H1 (cell line): ENCODE measurements at regions not wholly inside any gene's neighbourhood (a gene's known extent, or its start where the extent isn't known, plus 50 kb on each side); places are given as distances from the start of the nearest gene placed in this dataset.

Experiments
- CTCF ChIA-PET: fragments of 300-600 bp; sonication (Branson Sonifier 250); formaldehyde crosslinking; loops from one replicate; lab custom pipeline; 2021; ENCODE audit not compliant: partially characterized antibody; lab: Charles Lee
- POLR2A ChIA-PET: fragments of 300-600 bp; sonication (Branson Sonifier 250); formaldehyde crosslinking; loops from one replicate; lab custom pipeline; 2021; ENCODE audit warnings: inconsistent platforms; ENCODE audit not compliant: partially characterized antibody; lab: Charles Lee
- DNase-seq, 2 experiments: peaks; one replicate each; pipeline versions ENCODE4 v3.0.0 to v3.0.0-alpha.2; 2010 to 2022; ENCODE audit warnings: low spot score in 2 of 2, low read depth in 1 of 2, mixed read lengths in 1 of 2
- FAIRE-seq: peaks from 2 replicates; lab custom pipeline; 2011; peaks lifted over from hg19 to GRCh38; lab: Jason Lieb, UNC
- H2AFZ ChIP-seq: 2 replicates; pipeline ENCODE4 v1.8.1; 2012; ENCODE audit warnings: low read length, inconsistent platforms
- H2AK5ac ChIP-seq: 2 replicates; pipeline ENCODE4 v1.6.1; 2013; ENCODE audit warnings: low read depth, low read length
- H2BK120ac ChIP-seq: replicated peaks from 2 replicates; pipeline ENCODE3; 2013; ENCODE audit warnings: low read depth, low read length, inconsistent platforms
- H2BK12ac ChIP-seq: 2 replicates; pipeline ENCODE4 v1.6.1; 2013; ENCODE audit warnings: low read depth, low read length
- H2BK15ac ChIP-seq: 2 replicates; pipeline ENCODE4 v1.6.1; 2013; ENCODE audit warnings: low read length
- H2BK20ac ChIP-seq: 2 replicates; pipeline ENCODE4 v1.6.1; 2013; ENCODE audit warnings: low read length
- H2BK5ac ChIP-seq: 2 replicates; pipeline ENCODE4 v1.6.1; 2013; ENCODE audit warnings: low read depth, low read length
- H3K14ac ChIP-seq: 2 replicates; pipeline ENCODE4 v1.6.1; 2013; ENCODE audit warnings: inconsistent platforms; ENCODE audit not compliant: insufficient read length
- H3K18ac ChIP-seq: 2 replicates; pipeline ENCODE4 v1.6.1; 2013; ENCODE audit warnings: low read length; ENCODE audit errors: extremely low read depth
- H3K23ac ChIP-seq: 2 replicates; pipeline ENCODE4 v1.6.1; 2013; ENCODE audit warnings: inconsistent platforms; ENCODE audit not compliant: insufficient read length
- H3K23me2 ChIP-seq: 2 replicates; pipeline ENCODE4 v1.6.1; 2013; ENCODE audit warnings: low read depth, low read length
- H3K27ac ChIP-seq: 2 replicates; pipeline ENCODE4 v1.6.1; 2011; ENCODE audit warnings: low read depth, low read length, inconsistent platforms
- H3K27me3 ChIP-seq, 4 experiments: replicated peaks in 1 of 4; 1 replicate in 1 of 4; 2 replicates in 3 of 4; pipeline versions ENCODE4 v1.6.1 to v1.8.1; 2011 to 2013; ENCODE audit warnings: low read length in 3 of 4, mild to moderate bottlenecking in 3 of 4, inconsistent platforms in 2 of 4, mixed read lengths in 2 of 4, moderate library complexity in 1 of 4; ENCODE audit not compliant: control insufficient read depth in 3 of 4, insufficient read depth in 3 of 4; ENCODE audit errors: extremely low read depth in 1 of 4
- H3K36me3 ChIP-seq, 4 experiments: 2 replicates each; pipeline versions ENCODE4 v1.6.1 to v1.8.1; 2011 to 2013; ENCODE audit warnings: mild to moderate bottlenecking in 4 of 4, low read length in 3 of 4, moderate library complexity in 2 of 4, control low read depth in 1 of 4, inconsistent platforms in 1 of 4; ENCODE audit not compliant: insufficient read depth in 4 of 4, control insufficient read depth in 2 of 4
- H3K4ac ChIP-seq: replicated peaks from 2 replicates; pipeline ENCODE3; 2013; ENCODE audit warnings: low read length, low read depth, mixed read lengths, inconsistent platforms; ENCODE audit not compliant: insufficient read length
- H3K4me1 ChIP-seq, 4 experiments: replicated peaks in 1 of 4; 1 replicate in 1 of 4; 2 replicates in 3 of 4; pipeline versions ENCODE4 v1.6.1 to v1.8.1; 2011 to 2013; ENCODE audit warnings: low read length in 3 of 4, inconsistent platforms in 2 of 4, mixed read lengths in 1 of 4; ENCODE audit not compliant: insufficient read depth in 4 of 4, control insufficient read depth in 3 of 4
- H3K4me2 ChIP-seq, 2 experiments: 2 replicates each; pipeline versions ENCODE4 v1.6.1 to v1.8.1; 2011 to 2013; ENCODE audit warnings: low read depth in 2 of 2, low read length in 2 of 2, control low read depth in 1 of 2, inconsistent platforms in 1 of 2, mild to moderate bottlenecking in 1 of 2; ENCODE audit not compliant: insufficient read depth in 1 of 2
- H3K4me3 ChIP-seq, 4 experiments: fragments of 200-600, 300-600 bp in 1 of 4; sonication (generic), shearing (Covaris generic), sonication (Bioruptor Twin) in 1 of 4; 2 replicates each; pipeline versions ENCODE4 v1.5.1 to v1.8.1; 2011 to 2016; ENCODE audit warnings: low read length in 4 of 4, low read depth in 3 of 4, control low read depth in 2 of 4, inconsistent platforms in 2 of 4, mild to moderate bottlenecking in 2 of 4, mixed read lengths in 1 of 4, moderate library complexity in 1 of 4; ENCODE audit not compliant: insufficient read depth in 2 of 4; ENCODE audit errors: extremely low read depth in 1 of 4
- H3K56ac ChIP-seq: replicated peaks from 2 replicates; pipeline ENCODE3; 2013; ENCODE audit warnings: low read depth, mild to moderate bottlenecking, mixed read lengths, low read length, inconsistent platforms; ENCODE audit not compliant: insufficient read length
- H3K79me1 ChIP-seq: 2 replicates; pipeline ENCODE4 v1.6.1; 2013; ENCODE audit warnings: low read depth, low read length, control low read depth
- H3K79me2 ChIP-seq, 2 experiments: 2 replicates each; pipeline versions ENCODE4 v1.6.1 to v1.8.1; 2012 to 2013; ENCODE audit warnings: low read length in 2 of 2, mild to moderate bottlenecking in 2 of 2, inconsistent platforms in 1 of 2; ENCODE audit not compliant: insufficient read depth in 2 of 2, control insufficient read depth in 1 of 2
- H3K9ac ChIP-seq, 4 experiments: replicated peaks in 1 of 4; 1 replicate in 1 of 4; 2 replicates in 3 of 4; pipeline versions ENCODE4 v1.6.1 to v1.8.1; 2011 to 2013; ENCODE audit warnings: low read depth in 3 of 4, low read length in 3 of 4, control low read depth in 2 of 4, mild to moderate bottlenecking in 2 of 4, moderate library complexity in 2 of 4, inconsistent platforms in 1 of 4; ENCODE audit errors: extremely low read depth in 1 of 4
- H3K9me3 ChIP-seq, 2 experiments: 2 replicates each; pipeline versions ENCODE4 v1.6.1 to v1.8.1; 2012 to 2013; ENCODE audit warnings: mild to moderate bottlenecking in 2 of 2, moderate library complexity in 2 of 2, control low read depth in 1 of 2, inconsistent platforms in 1 of 2, low read depth in 1 of 2, low read length in 1 of 2, mixed read lengths in 1 of 2; ENCODE audit not compliant: insufficient read depth in 2 of 2
- H4K20me1 ChIP-seq, 2 experiments: replicated peaks in 1 of 2; 2 replicates each; pipeline versions ENCODE3 to v1.8.1; 2011 to 2013; ENCODE audit warnings: inconsistent platforms in 2 of 2, low read length in 2 of 2, mild to moderate bottlenecking in 1 of 2; ENCODE audit not compliant: insufficient read depth in 2 of 2, control insufficient read depth in 1 of 2
- H4K5ac ChIP-seq: 2 replicates; pipeline ENCODE4 v1.6.1; 2013; ENCODE audit warnings: low read length, low read depth, mixed read lengths, inconsistent platforms; ENCODE audit not compliant: insufficient read length
- H4K8ac ChIP-seq: 2 replicates; pipeline ENCODE4 v1.8.0; 2013; ENCODE audit warnings: mild to moderate bottlenecking, moderate library complexity, low read length, inconsistent platforms; ENCODE audit not compliant: insufficient read depth; ENCODE audit errors: extremely low read depth
- H4K91ac ChIP-seq: replicated peaks from 2 replicates; pipeline ENCODE3; 2013; ENCODE audit warnings: low read length, mixed read lengths, inconsistent platforms; ENCODE audit not compliant: insufficient read length
- ATF2 ChIP-seq: IDR thresholded peaks from 2 replicates; pipeline ENCODE4 v1.6.1; 2012; ENCODE audit warnings: low read length, inconsistent platforms
- CHD1 ChIP-seq: IDR thresholded peaks from 2 replicates; pipeline ENCODE4 v1.6.1; 2012; ENCODE audit warnings: low read depth, low read length, improper control_type of control experiment
- CTBP2 ChIP-seq: IDR thresholded peaks from 2 replicates; pipeline ENCODE4 v1.7.0; 2011; ENCODE audit warnings: borderline replicate concordance, mild to moderate bottlenecking, moderate library complexity, mixed read lengths, low read length; ENCODE audit not compliant: insufficient read depth, insufficient read length
- KDM1A ChIP-seq: fragments of 200-600, 300-600 bp; sonication (generic); IDR thresholded peaks from 2 replicates; pipeline ENCODE4 v1.7.1; 2016; ENCODE audit warnings: mild to moderate bottlenecking, low read length, borderline replicate concordance
- RFX5 ChIP-seq: IDR thresholded peaks from 2 replicates; pipeline ENCODE4 v1.6.1; 2011; ENCODE audit warnings: low read depth, low read length, improper control_type of control experiment, borderline replicate concordance
- RNF2 ChIP-seq: fragments of 200-900, 300-1000 bp; sonication (generic); IDR thresholded peaks from 2 replicates; pipeline ENCODE4 v1.7.1; 2016; ENCODE audit warnings: borderline replicate concordance, low read depth, mild to moderate bottlenecking, antibody characterized with exemption, low read length; ENCODE audit not compliant: poor library complexity, severe bottlenecking; ENCODE audit errors: missing control alignments
- SUZ12 ChIP-seq: fragments of 200-600 bp; sonication (generic); IDR thresholded peaks from 2 replicates; pipeline ENCODE4 v1.6.1; 2012; ENCODE audit warnings: mild to moderate bottlenecking, inconsistent platforms, low read length, moderate library complexity, mixed read lengths
- ZNF274 ChIP-seq: IDR thresholded peaks from 2 replicates; pipeline ENCODE4 v1.7.0; 2012; ENCODE audit warnings: low read length, borderline replicate concordance; ENCODE audit errors: extremely low read depth
- WGBS, 2 experiments: shearing (Covaris generic) in 1 of 2; methylation state at CpG; one replicate each; pipeline versions ENCODE4 v1.1.6 to v1.1.7; 2013 to 2015; ENCODE audit warnings: low lambda C conversion rate in 2 of 2, mixed read lengths in 2 of 2, inconsistent platforms in 1 of 2, low coverage in 1 of 2, missing lambda C conversion rate in 1 of 2; ENCODE audit not compliant: insufficient replicate concordance in 2 of 2, insufficient coverage in 1 of 2, insufficient read length in 1 of 2; ENCODE audit errors: extremely low coverage in 1 of 2, missing lambda C conversion rate in 1 of 2; 5-methylcytosine and 5-hydroxymethylcytosine counted together

DNA sequence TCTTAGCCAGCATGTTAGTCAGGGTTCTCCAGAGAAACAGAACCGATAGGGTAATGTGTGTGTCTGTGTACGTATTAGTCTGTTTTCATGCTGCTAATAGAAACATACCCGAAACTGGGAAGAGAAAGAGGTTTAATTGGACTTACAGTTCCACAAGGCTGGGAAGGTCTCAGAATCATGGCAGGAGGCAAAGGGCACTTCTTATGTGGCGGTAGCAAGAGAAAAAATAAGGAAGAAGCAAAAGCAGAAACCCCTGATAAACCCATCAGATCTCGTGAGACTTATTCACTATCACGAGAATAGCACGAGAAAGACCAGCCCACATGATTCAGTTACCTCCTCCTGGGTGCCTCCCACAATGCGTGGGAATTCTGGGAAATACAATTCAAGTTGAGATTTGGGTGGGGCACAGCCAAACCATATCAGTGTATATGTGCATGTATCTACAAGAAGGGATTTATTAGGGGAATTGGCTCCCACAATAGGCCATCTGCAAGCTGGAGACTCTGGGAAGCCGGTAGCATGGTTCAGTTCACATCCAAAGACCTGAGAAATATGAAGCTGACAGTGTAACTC is 173.7 kb upstream of the NECTIN1 start:
- no peaks in the 10 kb centered on the region for H3K36me3 ChIP-seq
- ChIA-PET CTCF (interaction anchor here (1.3 to 1.6 kb wide), 2 partner anchors 15 to 206 kb away, joined by 3 to 5 read pairs; no protein-coding TSS in a partner anchor), POLR2A (interaction anchor here (0.9 kb wide), 1 partner anchor 16 kb away, joined by 3 read pairs; no protein-coding TSS in a partner anchor)
- 0 out of 7 replicates have a peak, but pooled peaks cover 0 to 2% (median 0%) of the 10 kb centered on the region in 4 experiments for H3K27me3 ChIP-seq
- H3K9ac ChIP-seq = no peak overlapping the region
- H3K23ac ChIP-seq = no peak overlapping the region
- no peak overlapping the region for H3K14ac ChIP-seq
- no peak overlapping the region for H3K18ac ChIP-seq
- no peak overlapping the region for H3K56ac ChIP-seq
- H3K23me2 ChIP-seq = no peaks in the 10 kb centered on the region
- no peak overlapping the region for H2AFZ ChIP-seq
- no peak overlapping the region for H2BK120ac ChIP-seq
- 94% methylated on average over 9 of the region's 9 CpGs; no CpG with 5 or more reads in 1 of the 2 experiments for WGBS, 2 experiments
- no peaks in the 10 kb centered on the region for H3K79me1 ChIP-seq
- H4K91ac ChIP-seq = no peak overlapping the region
- no peaks in the 10 kb centered on the region for H3K9me3 ChIP-seq
- no peaks in the 10 kb centered on the region for H3K79me2 ChIP-seq
- DNase-seq (no peak), FAIRE-seq (no peak)
- H3K4ac ChIP-seq = no peak overlapping the region
- H2AK5ac ChIP-seq = no peak overlapping the region
- H3K27ac ChIP-seq = no peak overlapping the region
- no peak overlapping the region for H3K4me2 ChIP-seq
- no peak overlapping the region for H2BK5ac ChIP-seq
- no peak overlapping the region for H4K5ac ChIP-seq
- H2BK15ac ChIP-seq = no peak overlapping the region
- no peak overlapping the region for H3K4me3 ChIP-seq
- H2BK12ac ChIP-seq = no peak overlapping the region
- H2BK20ac ChIP-seq = no peak overlapping the region
- no peak overlapping the region; the same call in 1 of the 2 replicates for H4K8ac ChIP-seq
- H3K4me1 ChIP-seq = peaks cover 0 to 11% (median 5%) of the 10 kb centered on the region in 4 experiments; a peak in 6 of 7 replicates
- no peaks in the 10 kb centered on the region for H4K20me1 ChIP-seq
- no peak for TF ChIP-seq KDM1A
- no peak for TF ChIP-seq CHD1
- TF ChIP-seq ZNF274 = no peak
- TF ChIP-seq ATF2 = no peak
- TF ChIP-seq SUZ12 = no peak
- no peak for TF ChIP-seq RFX5
- TF ChIP-seq RNF2 = no peak
- TF ChIP-seq CTBP2 = no peak
